BJ (cell line): ENCODE measurements at regions not wholly inside any gene's neighbourhood (a gene's known extent, or its start where the extent isn't known, plus 50 kb on each side); places are given as distances from the start of the nearest gene placed in this dataset.

Experiments used
- CTCF ChIA-PET: fragments of 350-600 bp; formaldehyde crosslinking; extraction: SDS; loops from one replicate; lab custom pipeline; 2021; ENCODE audit warnings: antibody characterized with exemption, inconsistent platforms; lab: Yijun Ruan, JAX
- POLR2A ChIA-PET: fragments of 300-600 bp; sonication (Branson Sonifier 250); formaldehyde crosslinking; extraction: SDS; loops from one replicate; lab custom pipeline; 2021; ENCODE audit warnings: antibody characterized with exemption; lab: Charles Lee
- DNase-seq: peaks from one replicate; pipeline ENCODE4 v3.0.0-alpha.2; 2011; ENCODE audit warnings: low read depth
- H3K27me3 ChIP-seq: 2 replicates; pipeline ENCODE4 v1.6.0; 2011; ENCODE audit warnings: low read length; ENCODE audit not compliant: control insufficient read depth, insufficient read depth
- H3K36me3 ChIP-seq: 2 replicates; pipeline ENCODE4 v1.5.1; 2011; ENCODE audit warnings: low read length; ENCODE audit not compliant: control insufficient read depth, insufficient read depth
- H3K4me3 ChIP-seq: 2 replicates; pipeline ENCODE4 v1.5.1; 2011; ENCODE audit warnings: low read depth, mild to moderate bottlenecking, control low read depth, low read length
- CTCF ChIP-seq: IDR thresholded peaks from 2 replicates; pipeline ENCODE4 v1.5.1; 2011; ENCODE audit warnings: low read depth, mild to moderate bottlenecking, control low read depth, inconsistent platforms, low read length, moderate library complexity; ENCODE audit not compliant: insufficient read depth

GRCh38 chr5:12242950-12243888, 339.0 kb upstream of the CTNND2 start:
- Histone ChIP-seq H3K4me3 (no peak overlapping the region), H3K36me3 (no peaks in the 10 kb centered on the region), H3K27me3 (no peaks in the 10 kb centered on the region)
- ChIA-PET CTCF (no interaction called here), POLR2A (no interaction called here)
- no peak for TF ChIP-seq CTCF
- DNase-seq, result no peak

- H3K4me3 ChIP-seq, result no peak overlapping the region
- CTCF ChIA-PET, result no interaction called here
- no peak for DNase-seq
- H3K27me3 ChIP-seq, result no peaks in the 10 kb centered on the region
- H3K36me3 ChIP-seq, result no peaks in the 10 kb centered on the region
- no peak for TF ChIP-seq CTCF
- POLR2A ChIA-PET, result no interaction called here
Measured at GRCh38 chr5:12237837-12238575, 333.8 kb upstream of the CTNND2 start.

- no peak for TF ChIP-seq CTCF
- CTCF ChIA-PET, result no interaction called here
- Histone ChIP-seq H3K4me3 (no peak overlapping the region), H3K36me3 (no peaks in the 10 kb centered on the region), H3K27me3 (no peaks in the 10 kb centered on the region)
- DNase-seq, result no peak
- POLR2A ChIA-PET, result no interaction called here
Measured at GRCh38 chr5:12230659-12231058, 326.4 kb upstream of the CTNND2 start.

GRCh38 chr5:12217039-12217438, 312.8 kb upstream of the CTNND2 start:
- no peak for TF ChIP-seq CTCF
- no peak for DNase-seq
- no peak overlapping the region for H3K4me3 ChIP-seq
- no peaks in the 10 kb centered on the region for H3K36me3 ChIP-seq
- no peaks in the 10 kb centered on the region for H3K27me3 ChIP-seq
- ChIA-PET POLR2A (no interaction called here), CTCF (no interaction called here)

GRCh38 chr5:12214267-12215015, 310.2 kb upstream of the CTNND2 start:
- no peaks in the 10 kb centered on the region for H3K36me3 ChIP-seq
- H3K4me3 ChIP-seq, result no peak overlapping the region
- ChIA-PET POLR2A (no interaction called here), CTCF (no interaction called here)
- no peak for DNase-seq
- no peaks in the 10 kb centered on the region for H3K27me3 ChIP-seq
- no peak for TF ChIP-seq CTCF
